ENCODE measurements at regions not wholly inside any gene's neighbourhood (a gene's known extent, or its start where the extent isn't known, plus 50 kb on each side); places are given as distances from the start of the nearest gene placed in this dataset.

DNA sequence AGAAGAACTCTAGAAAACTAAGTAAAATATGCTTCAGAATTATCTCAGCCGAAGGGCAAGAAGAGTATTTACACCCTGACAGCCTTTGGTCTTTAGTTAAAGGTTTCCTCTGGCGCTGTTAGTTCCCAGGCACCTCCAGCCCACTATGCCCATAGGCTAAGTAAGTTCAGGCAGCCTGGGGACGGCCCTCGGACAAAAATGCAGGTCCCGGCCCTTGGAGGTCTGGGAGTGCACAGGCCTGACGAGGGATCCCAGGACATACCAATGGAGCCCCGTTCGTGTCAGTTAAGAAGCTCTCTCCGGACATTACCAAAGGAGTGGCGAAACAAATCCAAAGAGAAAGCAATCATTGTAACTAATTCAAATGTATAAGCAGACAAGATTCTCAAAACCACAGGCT lies 311.8 kb downstream of the CD83 start:
- no peaks in the 10 kb centered on the region for H3K27me3 ChIP-seq
- no peaks in the 10 kb centered on the region for H3K9me3 ChIP-seq
- DNase-seq, result no peak
- H3K36me3 ChIP-seq, result no peaks in the 10 kb centered on the region
- no peak overlapping the region for H3K4me3 ChIP-seq

DNA sequence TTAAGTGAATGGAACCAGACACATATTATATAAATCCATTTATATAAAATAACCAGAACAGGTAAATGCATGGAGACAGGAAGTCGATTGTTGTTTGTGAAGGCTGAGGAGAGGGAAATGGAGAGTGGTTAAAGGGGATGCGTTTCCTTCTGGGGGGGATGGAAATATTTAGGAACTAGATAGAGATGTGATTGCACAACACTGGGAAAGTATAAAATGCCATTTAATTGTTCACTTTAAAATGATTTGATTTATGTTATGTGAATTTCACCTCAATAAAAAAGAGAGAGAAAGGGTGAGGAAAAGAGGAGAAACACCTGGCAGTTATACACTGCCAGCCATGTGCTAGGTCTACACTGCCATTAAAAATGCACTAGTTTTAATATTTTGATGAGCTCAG lies 312.6 kb downstream of the CD83 start:
- no peak for DNase-seq
- Histone ChIP-seq H3K36me3 (no peaks in the 10 kb centered on the region), H3K4me3 (no peak overlapping the region), H3K27me3 (no peaks in the 10 kb centered on the region), H3K9me3 (no peaks in the 10 kb centered on the region)

DNA sequence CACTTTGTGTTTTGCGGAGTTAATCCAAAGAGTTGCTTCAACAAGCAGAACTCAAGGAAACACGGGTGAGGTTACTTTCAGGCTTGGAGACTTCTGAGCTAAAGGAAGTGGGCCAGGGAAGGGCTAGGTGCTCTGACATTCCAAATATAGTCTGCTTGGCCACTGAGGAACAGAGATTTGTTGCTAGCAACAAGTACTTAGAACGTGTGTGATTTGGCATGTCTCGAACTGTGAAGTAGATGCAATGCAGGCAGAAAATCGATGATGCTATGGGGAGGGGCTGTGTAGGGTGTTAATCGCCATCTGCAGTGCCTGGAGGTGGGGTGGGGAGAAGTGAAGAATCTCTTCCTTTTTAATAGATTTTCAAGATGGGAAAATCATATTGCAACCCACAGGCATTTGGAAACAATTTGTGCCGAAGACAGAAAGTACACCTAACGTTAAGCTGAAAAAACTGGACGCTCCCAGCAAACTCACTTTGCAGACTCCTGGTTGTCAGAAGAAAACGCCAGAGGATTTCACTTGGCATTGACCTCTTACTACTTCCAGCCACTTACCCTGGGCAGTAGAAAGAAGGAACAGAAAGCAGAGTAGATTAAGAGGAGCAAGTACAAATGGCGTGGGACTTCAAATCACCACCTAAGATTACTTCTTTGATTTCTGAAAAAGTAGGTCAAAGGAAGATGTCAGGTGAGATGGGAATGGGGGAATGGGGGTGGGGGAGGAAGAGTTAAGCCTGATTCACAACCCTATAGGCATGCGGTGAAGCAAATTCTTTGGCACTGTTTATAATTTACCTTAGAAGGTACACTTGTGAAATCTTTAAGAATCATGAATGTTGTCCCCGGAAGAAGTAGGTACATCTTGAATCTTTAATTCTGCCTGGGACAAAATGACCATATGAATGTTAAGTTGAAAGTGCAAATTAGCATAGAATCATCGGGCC lies 314.1 kb downstream of the CD83 start:
- Histone ChIP-seq H3K36me3 (no peaks in the 10 kb centered on the region), H3K4me3 (no peak overlapping the region), H3K9me3 (no peaks in the 10 kb centered on the region; the same call in 1 of the 2 replicates), H3K27me3 (no peaks in the 10 kb centered on the region)
- no peak for DNase-seq

DNA sequence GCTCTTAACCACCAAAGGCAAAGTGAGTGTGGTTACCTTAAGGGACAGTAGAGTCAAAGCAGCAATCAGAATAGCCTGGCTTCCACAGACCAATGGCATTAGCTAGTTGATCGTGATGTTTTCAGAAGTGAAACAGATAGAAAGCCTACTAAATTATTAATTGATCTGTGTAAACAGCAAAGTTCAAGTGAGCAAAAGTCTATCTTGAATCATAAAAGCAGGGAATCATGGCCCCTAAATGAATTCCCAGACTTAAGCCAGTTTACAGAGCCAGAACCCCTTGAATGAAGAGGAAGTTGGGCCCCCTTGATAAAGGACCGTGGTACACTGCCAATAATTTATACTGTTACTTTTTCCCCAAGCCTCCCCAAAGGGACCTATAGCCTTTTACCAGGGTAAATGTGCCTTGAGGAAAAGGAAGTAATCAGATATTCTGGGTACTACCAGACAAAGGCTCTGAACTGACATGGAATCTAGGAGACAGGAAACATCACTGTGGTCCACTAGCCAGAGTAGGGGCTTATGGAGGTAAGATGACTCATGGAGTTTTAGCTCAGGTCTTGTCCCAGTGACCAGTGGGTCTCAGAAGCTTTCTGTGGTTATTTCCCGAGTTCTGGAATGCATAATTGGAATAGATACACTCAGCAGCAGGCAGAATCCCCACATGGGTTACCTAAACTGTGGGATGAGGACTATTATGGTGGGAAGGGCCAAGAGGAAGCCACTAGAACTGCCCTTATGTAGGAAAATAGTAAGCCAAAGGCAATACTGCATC lies 317.5 kb downstream of the CD83 start:
- no peak overlapping the region for H3K4me3 ChIP-seq
- DNase-seq, result no peak
- H3K9me3 ChIP-seq, result no peaks in the 10 kb centered on the region; the same call in 1 of the 2 replicates
- H3K36me3 ChIP-seq, result no peaks in the 10 kb centered on the region
- H3K27me3 ChIP-seq, result no peaks in the 10 kb centered on the region

DNA sequence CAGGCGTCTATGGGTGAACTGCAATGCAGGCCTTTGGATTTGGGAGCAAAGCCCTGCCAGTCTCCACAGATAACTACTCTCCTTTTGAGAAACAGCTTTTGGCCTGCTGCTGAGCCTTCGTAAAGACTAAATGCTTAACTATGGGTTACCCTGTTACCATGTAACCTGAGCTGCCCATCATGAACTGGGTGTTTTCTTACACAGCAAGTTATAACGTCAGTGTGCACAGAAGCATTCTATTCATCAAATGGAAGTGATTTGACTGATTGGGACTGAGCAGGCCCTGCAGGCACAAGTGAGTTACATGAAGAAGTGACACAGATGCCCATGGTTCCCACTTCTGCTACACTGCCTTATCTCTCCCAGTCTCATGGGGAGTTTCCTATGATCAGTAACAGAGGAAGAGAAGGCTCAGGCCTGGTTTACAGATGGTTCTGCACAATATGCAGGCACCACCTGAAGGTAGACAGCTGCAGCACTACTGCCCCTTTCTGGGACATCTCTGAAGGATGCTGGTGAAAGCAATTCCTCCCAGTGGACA lies 319.1 kb downstream of the CD83 start:
- DNase-seq, result no peak
- Histone ChIP-seq H3K4me3 (no peak overlapping the region), H3K9me3 (no peaks in the 10 kb centered on the region; the same call in 1 of the 2 replicates), H3K36me3 (no peaks in the 10 kb centered on the region), H3K27me3 (no peaks in the 10 kb centered on the region)

DNA sequence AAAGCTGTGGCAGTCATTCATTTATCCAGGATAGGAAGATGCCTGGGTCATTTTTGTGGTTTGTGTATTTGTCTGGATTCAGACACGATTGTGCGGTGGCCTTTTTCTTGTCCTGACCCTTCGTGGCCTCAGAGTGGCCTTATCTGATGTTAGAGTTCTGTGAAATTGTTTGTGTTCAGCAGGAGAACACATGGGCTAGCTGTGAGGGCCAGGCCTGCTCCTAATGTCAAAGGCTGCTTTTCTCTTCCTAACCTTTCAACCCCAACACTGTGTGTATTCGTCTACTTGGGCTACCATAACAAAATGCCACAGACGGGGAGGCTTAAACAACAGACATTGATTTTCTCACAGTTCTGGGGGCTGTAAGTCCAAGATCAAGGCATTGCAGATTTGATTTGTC lies 321.8 kb downstream of the CD83 start:
- no peaks in the 10 kb centered on the region for H3K36me3 ChIP-seq
- H3K4me3 ChIP-seq, result no peak overlapping the region
- no peak for DNase-seq
- no peaks in the 10 kb centered on the region for H3K27me3 ChIP-seq
- H3K9me3 ChIP-seq, result no peaks in the 10 kb centered on the region; the same call in 1 of the 2 replicates

DNA sequence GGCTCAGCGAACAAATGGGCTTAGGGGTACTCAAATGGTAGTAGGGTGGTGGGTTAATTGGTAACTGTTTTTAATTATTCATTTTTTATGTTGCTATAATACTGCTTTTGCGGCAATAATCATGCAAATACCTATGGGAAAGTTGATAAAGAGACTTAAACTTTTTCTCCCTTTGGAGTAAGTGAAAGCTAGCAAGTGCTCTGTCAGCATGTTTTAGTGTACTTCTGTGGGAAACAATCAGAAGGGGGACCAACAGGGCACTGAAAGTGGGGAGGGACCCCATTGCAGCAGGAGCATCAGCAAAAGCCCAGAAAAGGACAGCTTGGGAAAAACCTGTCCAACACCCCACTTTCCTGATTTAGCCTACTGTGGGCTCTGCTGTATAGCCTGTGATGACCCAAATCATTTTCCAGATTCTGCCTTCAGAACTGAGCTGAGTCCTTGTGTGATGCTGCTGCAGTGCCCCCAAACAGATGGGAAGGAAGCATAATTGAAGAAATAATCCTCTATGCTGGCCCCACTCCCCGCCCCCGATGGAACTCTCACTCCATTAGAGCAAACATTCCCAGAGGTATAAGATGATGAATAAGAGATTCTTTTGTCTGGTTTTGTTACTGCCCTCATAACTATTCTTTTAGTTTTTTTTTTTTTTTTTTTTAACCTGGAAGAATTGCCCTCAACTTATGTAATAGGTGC lies 322.8 kb downstream of the CD83 start:
- no peak for DNase-seq
- Histone ChIP-seq H3K4me3 (no peak overlapping the region), H3K36me3 (no peaks in the 10 kb centered on the region), H3K9me3 (no peaks in the 10 kb centered on the region; the same call in 1 of the 2 replicates), H3K27me3 (no peaks in the 10 kb centered on the region)

DNA sequence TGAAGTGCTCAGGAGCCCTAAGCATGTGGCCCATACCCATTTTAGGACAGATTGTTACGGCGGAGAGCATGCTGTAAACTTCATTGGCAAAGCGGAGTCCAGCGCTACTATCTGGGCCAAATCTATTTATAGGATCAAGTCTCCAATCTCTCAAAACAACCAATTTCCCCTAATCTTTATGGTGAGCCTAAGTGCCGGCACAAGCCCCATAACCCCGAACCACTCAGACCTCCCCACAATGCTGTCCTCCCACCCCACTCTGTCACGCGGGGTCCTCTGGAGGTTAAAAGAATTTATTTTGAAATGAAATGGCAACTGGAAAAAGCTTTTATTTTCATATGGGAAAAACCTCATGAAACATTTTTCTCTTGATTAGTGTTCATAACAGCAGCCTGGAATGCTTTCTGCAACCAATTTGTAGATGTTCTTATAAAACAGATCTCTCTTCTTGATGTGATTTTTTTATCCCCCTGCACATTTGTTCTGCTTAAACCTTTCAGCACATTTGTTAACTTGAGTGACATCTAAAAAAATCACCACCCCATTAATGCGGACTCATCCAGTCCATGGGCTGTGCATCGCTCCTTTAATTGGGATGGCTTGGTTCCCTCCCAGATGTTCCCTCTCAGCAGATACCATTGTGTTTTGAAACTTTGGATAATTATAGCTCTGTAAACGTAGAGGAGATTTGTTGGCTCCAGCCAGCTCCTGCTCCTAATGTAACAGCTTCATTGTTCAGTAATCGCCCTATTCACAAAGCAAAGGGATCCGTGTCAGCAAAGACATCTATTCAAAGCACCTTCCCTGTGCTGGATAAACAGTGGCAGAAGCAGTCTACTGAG lies 323.6 kb downstream of the CD83 start:
- no peak overlapping the region for H3K4me3 ChIP-seq
- no peak for DNase-seq

DNA sequence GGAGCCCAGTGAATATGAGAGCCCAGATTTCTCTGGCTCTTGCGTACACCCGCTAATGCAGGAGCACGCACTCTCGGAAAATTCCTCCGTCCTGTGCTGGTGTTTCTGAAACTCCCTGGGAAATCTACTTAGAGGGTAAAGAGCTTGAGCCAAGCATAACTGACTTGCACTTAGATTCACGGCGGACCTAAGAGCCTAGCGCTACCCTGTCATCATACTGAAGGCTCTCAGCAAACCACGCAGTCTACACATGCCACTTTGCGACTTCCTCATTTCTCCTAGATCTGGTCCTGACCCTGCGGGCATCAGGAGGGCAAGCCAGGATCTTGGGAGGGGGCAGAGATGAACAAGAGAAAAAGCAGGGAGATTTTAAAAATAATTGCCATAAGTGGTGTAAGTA lies 324.7 kb downstream of the CD83 start:
- Histone ChIP-seq H3K27me3 (no peaks in the 10 kb centered on the region), H3K36me3 (no peaks in the 10 kb centered on the region), H3K4me3 (no peak overlapping the region), H3K9me3 (no peaks in the 10 kb centered on the region)
- no peak for DNase-seq

More for the DNA sequence above, 323.6 kb downstream of the CD83 start:
- Histone ChIP-seq H3K27me3 (no peaks in the 10 kb centered on the region), H3K36me3 (no peaks in the 10 kb centered on the region), H3K9me3 (no peaks in the 10 kb centered on the region)

DNA sequence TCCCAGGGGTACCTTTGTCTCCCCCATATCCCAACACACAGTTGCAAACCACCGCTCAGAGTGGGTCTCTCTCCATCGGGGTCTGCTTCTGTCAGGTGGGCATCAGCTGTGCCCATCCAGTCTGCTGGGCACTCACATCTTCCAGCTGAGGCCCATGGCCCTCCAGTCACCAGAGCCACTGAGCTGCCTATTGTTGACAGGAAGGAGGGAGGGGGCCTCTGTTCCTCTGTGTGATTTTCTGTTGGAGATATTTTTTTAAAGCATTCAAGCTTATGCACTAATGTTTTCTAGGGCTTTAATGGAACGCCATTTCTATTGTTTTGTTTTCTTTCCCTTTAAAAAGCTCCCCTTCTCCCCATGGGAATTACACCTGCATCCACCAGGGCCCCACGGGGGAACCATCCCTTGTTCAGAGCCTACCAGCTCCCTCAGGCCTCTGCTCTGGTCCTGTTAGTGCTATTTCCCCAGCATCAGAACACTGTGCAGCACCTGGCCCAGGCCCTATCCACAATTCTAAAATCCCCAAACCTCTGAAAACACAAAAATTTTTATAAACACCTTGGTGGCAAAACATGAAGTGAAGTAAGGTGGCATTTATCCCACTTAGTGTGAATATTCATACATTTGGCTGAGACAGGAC lies 326.2 kb downstream of the CD83 start:
- no peaks in the 10 kb centered on the region for H3K27me3 ChIP-seq
- H3K4me3 ChIP-seq, result no peak overlapping the region
- no peaks in the 10 kb centered on the region for H3K9me3 ChIP-seq
- H3K36me3 ChIP-seq, result no peaks in the 10 kb centered on the region
- DNase-seq, result no peak

DNA sequence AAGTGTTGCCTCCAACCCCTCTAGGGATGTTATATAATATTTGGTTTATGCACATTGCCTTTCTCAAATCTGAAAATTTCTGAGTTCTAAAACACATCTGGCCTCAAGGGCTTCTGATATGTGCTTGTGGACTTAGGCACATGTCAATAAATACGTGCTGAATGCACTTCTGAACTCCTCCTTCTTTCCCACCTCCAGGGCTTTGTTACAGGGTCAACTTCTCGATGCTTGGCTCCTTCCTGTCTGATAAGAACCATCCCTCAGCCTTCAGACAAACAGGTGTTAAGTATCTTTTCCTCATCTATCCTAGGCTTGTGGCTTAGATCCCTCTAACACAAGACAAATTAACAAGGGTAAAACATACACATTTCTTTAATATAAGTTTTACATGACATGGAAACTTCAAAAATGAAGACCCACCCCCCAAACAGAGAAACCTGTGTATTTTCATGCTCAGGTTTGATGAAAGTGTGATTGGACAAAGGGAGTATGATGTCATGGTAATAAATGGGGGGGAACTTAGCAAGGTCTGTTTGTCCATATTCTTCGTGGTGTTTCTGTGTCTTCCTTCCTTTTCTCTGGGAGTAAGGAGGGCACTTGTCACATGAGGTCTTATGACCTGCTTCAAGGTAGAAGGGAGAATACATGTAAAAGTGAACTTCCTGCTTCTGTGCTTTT lies 326.9 kb downstream of the CD83 start:
- Histone ChIP-seq H3K4me3 (no peak overlapping the region), H3K36me3 (no peaks in the 10 kb centered on the region), H3K9me3 (no peaks in the 10 kb centered on the region), H3K27me3 (no peaks in the 10 kb centered on the region)
- no peak for DNase-seq

DNA sequence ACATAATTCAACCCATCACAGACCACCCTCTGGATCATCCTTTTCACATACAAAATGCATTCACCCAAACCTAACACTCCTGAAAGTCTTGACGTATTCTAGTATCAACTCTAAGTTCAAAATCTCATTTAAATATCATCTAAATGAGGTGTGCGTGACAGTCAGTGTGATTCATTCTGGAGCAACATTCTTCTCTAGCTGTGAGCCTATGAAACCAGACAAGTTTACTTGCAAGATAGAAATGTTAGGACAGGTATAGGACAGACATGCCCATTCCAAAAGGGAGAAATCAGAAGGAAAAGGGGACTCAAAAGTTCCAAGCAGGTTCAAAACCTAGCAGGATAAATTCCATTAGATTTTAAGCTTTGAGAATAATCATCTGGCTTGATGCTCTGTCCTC lies 329.7 kb downstream of the CD83 start:
- Histone ChIP-seq H3K9me3 (no peaks in the 10 kb centered on the region), H3K4me3 (no peak overlapping the region), H3K36me3 (no peaks in the 10 kb centered on the region), H3K27me3 (no peaks in the 10 kb centered on the region)
- no peak for DNase-seq

DNA sequence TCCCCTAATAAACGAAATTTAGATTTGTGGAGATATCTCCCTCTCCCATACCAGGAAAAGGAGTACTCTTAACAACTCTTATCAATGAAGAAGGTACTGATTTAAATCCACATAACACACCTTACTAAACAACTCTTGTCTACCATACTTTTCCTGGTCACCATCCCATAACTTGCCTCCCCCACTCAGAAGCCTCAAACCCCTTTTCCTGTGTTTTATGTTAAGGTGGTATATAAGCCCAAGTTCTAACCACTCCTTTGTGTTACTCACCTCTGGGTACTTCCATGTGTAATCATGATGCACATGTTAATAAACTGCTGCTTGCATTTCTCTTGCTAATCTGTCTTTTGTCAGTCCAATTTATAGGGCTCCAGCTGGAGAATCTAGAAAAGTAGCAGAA lies 330.7 kb downstream of the CD83 start:
- Histone ChIP-seq H3K9me3 (no peaks in the 10 kb centered on the region), H3K36me3 (no peaks in the 10 kb centered on the region), H3K27me3 (no peaks in the 10 kb centered on the region), H3K4me3 (no peak overlapping the region)
- no peak for DNase-seq

DNA sequence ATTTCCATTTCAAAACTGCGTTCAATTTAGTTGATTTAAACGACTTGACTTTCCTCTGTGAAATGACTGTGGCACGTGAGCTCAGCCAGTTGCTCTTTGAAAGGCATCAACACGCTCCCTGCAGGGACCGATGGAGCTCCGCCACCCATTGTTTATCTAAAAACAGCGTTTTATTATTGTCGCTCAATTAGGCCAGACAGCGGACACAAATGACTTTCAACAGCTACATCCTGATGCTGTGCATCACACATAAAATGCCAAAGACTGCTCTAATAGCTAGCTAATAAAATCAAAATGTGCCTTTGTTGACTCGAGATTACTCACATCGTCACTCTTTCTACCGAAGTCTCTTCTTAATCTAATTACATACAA lies 332.5 kb downstream of the CD83 start:
- DNase-seq, result no peak
- Histone ChIP-seq H3K4me3 (no peak overlapping the region), H3K27me3 (no peaks in the 10 kb centered on the region), H3K9me3 (no peaks in the 10 kb centered on the region), H3K36me3 (no peaks in the 10 kb centered on the region)

DNA sequence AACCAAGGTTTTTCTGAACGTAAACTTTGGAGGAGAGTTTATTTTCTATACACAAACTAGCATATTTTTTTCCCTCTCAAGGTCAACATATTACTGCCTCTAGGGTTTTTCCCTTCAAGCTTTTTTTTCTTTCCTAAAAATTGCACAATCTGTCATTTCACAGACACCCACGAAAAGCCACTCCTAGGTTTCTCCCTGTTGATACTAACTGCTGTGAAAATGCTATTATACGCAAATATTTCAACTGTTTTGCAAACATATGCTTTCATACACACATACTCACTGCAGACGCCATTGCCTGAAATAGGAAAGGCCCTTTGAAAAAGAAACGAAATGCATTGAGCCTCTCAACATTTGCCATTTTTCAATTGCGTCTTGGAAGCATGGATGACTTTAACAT lies 333.0 kb downstream of the CD83 start:
- Histone ChIP-seq H3K9me3 (no peaks in the 10 kb centered on the region), H3K4me3 (no peak overlapping the region), H3K36me3 (no peaks in the 10 kb centered on the region), H3K27me3 (no peaks in the 10 kb centered on the region)
- no peak for DNase-seq
